H1 (cell line): ENCODE measurements at regions not wholly inside any gene's neighbourhood (a gene's known extent, or its start where the extent isn't known, plus 50 kb on each side); places are given as distances from the start of the nearest gene placed in this dataset.

Experiments
- EZH2 ChIP-seq: fragments of 200-600 bp; sonication (generic); IDR thresholded peaks from 2 replicates; pipeline ENCODE4 v1.7.1; 2012; ENCODE audit warnings: low read depth, mild to moderate bottlenecking, moderate library complexity, low read length, inconsistent platforms; ENCODE audit not compliant: severe bottlenecking
- JUND ChIP-seq: IDR thresholded peaks from 2 replicates; pipeline ENCODE4 v1.6.1; 2011; ENCODE audit warnings: mild to moderate bottlenecking, improper control_type of control experiment, low read length
- MAFK ChIP-seq: IDR thresholded peaks from 2 replicates; pipeline ENCODE4 v1.6.1; 2012; ENCODE audit warnings: low read depth, mild to moderate bottlenecking, improper control_type of control experiment, low read length
- POLR2A ChIP-seq, 2 experiments: IDR thresholded peaks; 1 replicate in 1 of 2; 2 replicates in 1 of 2; pipeline ENCODE4 v1.6.1; 2011; ENCODE audit warnings: low read depth in 2 of 2, low read length in 2 of 2, mild to moderate bottlenecking in 2 of 2; ENCODE audit errors: control extremely low read depth in 1 of 2
- SIN3A ChIP-seq, 2 experiments: IDR thresholded peaks in 1 of 2; conservative IDR thresholded peaks in 1 of 2; 2 replicates each; pipeline ENCODE4 v1.6.1; 2011 to 2012; ENCODE audit warnings: low read length in 2 of 2, improper control_type of control experiment in 1 of 2, low read depth in 1 of 2, mild to moderate bottlenecking in 1 of 2
- TCF12 ChIP-seq: IDR thresholded peaks from 2 replicates; pipeline ENCODE4 v1.6.1; 2011; ENCODE audit warnings: low read depth, mild to moderate bottlenecking, low read length
- TF ChIP-seq, protein P1 (sequence below), 3 experiments: IDR thresholded peaks; 1 replicate in 2 of 3; 2 replicates in 1 of 3; pipeline versions ENCODE4 v1.5.1 to v1.6.1; 2011; ENCODE audit warnings: low read length in 3 of 3, mild to moderate bottlenecking in 3 of 3, inconsistent platforms in 2 of 3, low read depth in 1 of 3, moderate library complexity in 1 of 3; ENCODE audit not compliant: insufficient read depth in 1 of 3; ENCODE audit errors: control extremely low read depth in 1 of 3

GRCh38 chr12:30218073-30218472 is 434.3 kb upstream of the TMTC1 start:
- no peak for TF ChIP-seq EZH2
- no peak for TF ChIP-seq SIN3A (conservative IDR thresholded peaks at IDR 0.05 in 1 of 2, IDR thresholded peaks at IDR 0.05 in 1 of 2; ENCODE audit: low read depth in 1 of 2, low read length in 2 of 2)
- TF ChIP-seq TCF12 = no peak
- TF ChIP-seq, protein P1, sequence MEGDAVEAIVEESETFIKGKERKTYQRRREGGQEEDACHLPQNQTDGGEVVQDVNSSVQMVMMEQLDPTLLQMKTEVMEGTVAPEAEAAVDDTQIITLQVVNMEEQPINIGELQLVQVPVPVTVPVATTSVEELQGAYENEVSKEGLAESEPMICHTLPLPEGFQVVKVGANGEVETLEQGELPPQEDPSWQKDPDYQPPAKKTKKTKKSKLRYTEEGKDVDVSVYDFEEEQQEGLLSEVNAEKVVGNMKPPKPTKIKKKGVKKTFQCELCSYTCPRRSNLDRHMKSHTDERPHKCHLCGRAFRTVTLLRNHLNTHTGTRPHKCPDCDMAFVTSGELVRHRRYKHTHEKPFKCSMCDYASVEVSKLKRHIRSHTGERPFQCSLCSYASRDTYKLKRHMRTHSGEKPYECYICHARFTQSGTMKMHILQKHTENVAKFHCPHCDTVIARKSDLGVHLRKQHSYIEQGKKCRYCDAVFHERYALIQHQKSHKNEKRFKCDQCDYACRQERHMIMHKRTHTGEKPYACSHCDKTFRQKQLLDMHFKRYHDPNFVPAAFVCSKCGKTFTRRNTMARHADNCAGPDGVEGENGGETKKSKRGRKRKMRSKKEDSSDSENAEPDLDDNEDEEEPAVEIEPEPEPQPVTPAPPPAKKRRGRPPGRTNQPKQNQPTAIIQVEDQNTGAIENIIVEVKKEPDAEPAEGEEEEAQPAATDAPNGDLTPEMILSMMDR (IDR thresholded peaks at IDR 0.05; ENCODE audit: control extremely low read depth in 1 of 3, insufficient read depth in 1 of 3, low read depth in 1 of 3, low read length in 3 of 3) = no peak
- TF ChIP-seq MAFK = no peak
- no peak for TF ChIP-seq JUND
- TF ChIP-seq POLR2A (IDR thresholded peaks at IDR 0.05; ENCODE audit: control extremely low read depth in 1 of 2, low read depth in 2 of 2, low read length in 2 of 2) = no peak
